Testis (tissue), 2 donors: ENCODE measurements at regions not wholly inside any gene's neighbourhood (a gene's known extent, or its start where the extent isn't known, plus 50 kb on each side); places are given as distances from the start of the nearest gene placed in this dataset.

Experiments
- DNase-seq: peaks from one replicate; pipeline ENCODE4 v3.0.0-alpha.2; 2019
- H3K27ac ChIP-seq, 2 donors: fragments of 200-600 bp; sonication (generic); one replicate each; pipeline ENCODE4 v1.5.1; 2019
- H3K27me3 ChIP-seq: fragments of 200-600 bp; sonication (generic); one replicate; pipeline ENCODE4 v1.5.1; 2019
- H3K36me3 ChIP-seq: fragments of 200-600 bp; sonication (generic); one replicate; pipeline ENCODE4 v1.5.1; 2017; ENCODE audit warnings: low read depth; ENCODE audit errors: missing control alignments
- H3K4me1 ChIP-seq: fragments of 200-600 bp; sonication (generic); one replicate; pipeline ENCODE4 v1.5.1; 2019
- H3K4me3 ChIP-seq, 2 donors: fragments of 200-600 bp; sonication (generic); one replicate each; pipeline ENCODE4 v1.5.1; 2017 to 2019
- H3K9me3 ChIP-seq: fragments of 200-600 bp; sonication (generic); one replicate; pipeline ENCODE4 v1.5.1; 2017
- POLR2A ChIP-seq: fragments of 450-650 bp; IDR thresholded peaks from one replicate; pipeline ENCODE4 v1.6.1; 2017; ENCODE audit warnings: antibody characterized with exemption, mild to moderate bottlenecking, moderate library complexity
- WGBS, 2 donors: methylation state at CpG; one replicate each; pipeline ENCODE4 v1.1.5; 2018; 5-methylcytosine and 5-hydroxymethylcytosine counted together
- intact Hi-C: fragments of 100-400 bp; cut with DNase I; formaldehyde crosslinking; loops from one replicate; pipeline ENCODE4 v1.15.1; 2023; ENCODE audit warnings: low total_unique reads
- TF ChIP-seq, protein P1 (sequence below), 3 experiments: fragments of 450-650 bp in 2 of 3; fragments of 200-600 bp in 1 of 3; sonication (generic) in 1 of 3; IDR thresholded peaks; one replicate each; pipeline ENCODE4 v1.5.1; 2016 to 2019; ENCODE audit warnings: antibody characterized with exemption in 3 of 3, mild to moderate bottlenecking in 2 of 3, moderate library complexity in 1 of 3

DNA sequence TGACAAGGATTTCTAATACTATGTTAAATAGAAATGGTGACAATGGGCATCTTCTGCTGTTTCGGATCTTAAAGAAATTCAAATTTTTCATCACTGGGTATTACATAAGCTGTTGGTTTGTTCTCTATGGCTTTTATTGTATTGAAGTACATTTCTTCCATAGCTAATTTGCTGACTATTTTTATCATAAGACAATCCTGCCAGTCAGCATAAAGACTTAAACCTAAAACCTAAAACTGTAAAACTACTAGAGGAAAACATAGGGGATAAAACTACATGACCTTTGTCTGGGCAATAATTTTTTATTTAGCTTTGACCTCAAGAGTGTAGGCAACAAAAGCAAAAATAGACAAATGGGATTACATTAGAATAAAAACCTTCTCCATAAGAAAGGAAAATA lies 1017.4 kb downstream of the SI start:
- no peak for TF ChIP-seq POLR2A
- TF ChIP-seq, protein P1, sequence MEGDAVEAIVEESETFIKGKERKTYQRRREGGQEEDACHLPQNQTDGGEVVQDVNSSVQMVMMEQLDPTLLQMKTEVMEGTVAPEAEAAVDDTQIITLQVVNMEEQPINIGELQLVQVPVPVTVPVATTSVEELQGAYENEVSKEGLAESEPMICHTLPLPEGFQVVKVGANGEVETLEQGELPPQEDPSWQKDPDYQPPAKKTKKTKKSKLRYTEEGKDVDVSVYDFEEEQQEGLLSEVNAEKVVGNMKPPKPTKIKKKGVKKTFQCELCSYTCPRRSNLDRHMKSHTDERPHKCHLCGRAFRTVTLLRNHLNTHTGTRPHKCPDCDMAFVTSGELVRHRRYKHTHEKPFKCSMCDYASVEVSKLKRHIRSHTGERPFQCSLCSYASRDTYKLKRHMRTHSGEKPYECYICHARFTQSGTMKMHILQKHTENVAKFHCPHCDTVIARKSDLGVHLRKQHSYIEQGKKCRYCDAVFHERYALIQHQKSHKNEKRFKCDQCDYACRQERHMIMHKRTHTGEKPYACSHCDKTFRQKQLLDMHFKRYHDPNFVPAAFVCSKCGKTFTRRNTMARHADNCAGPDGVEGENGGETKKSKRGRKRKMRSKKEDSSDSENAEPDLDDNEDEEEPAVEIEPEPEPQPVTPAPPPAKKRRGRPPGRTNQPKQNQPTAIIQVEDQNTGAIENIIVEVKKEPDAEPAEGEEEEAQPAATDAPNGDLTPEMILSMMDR (IDR thresholded peaks at IDR 0.05): no peak
- Histone ChIP-seq H3K4me1 (no peaks in the 10 kb centered on the region), H3K9me3 (no peaks in the 10 kb centered on the region), H3K27ac (no peak overlapping the region), H3K27me3 (no peaks in the 10 kb centered on the region), H3K36me3 (no peaks in the 10 kb centered on the region), H3K4me3 (no peak overlapping the region)
- intact Hi-C loops: no loop called here
- DNase-seq: no peak
- WGBS, 2 donors: 92 to 94% methylated on average over 1 of the region's 1 CpG

DNA sequence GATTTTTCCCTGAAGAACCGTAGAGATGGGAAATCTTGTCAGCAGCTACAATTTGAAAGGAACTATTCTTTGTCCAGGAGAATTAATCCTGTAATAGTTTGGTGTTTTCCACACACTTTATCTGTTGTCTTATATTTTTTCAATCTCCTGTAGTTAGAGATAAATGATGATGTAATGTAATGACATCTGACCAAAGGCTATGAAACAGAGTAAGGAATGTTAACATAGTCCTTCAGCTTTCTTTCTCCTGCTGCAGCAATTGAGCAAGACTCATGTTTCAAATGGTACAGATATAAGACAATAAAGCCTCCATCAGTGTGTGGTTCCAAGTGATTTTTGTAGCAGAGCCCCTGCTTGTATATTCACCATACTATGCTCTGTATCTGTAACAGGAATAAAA lies 1028.4 kb downstream of the SI start:
- Histone ChIP-seq H3K27ac (no peak overlapping the region), H3K4me1 (no peaks in the 10 kb centered on the region), H3K9me3 (no peaks in the 10 kb centered on the region), H3K4me3 (no peak overlapping the region), H3K36me3 (no peaks in the 10 kb centered on the region), H3K27me3 (no peaks in the 10 kb centered on the region)
- intact Hi-C loops: no loop called here
- TF ChIP-seq, protein P1 (IDR thresholded peaks at IDR 0.05): no peak
- TF ChIP-seq POLR2A: no peak
- 81 to 85% methylated on average over 1 of the region's 1 CpG for WGBS, 2 donors
- no peak for DNase-seq

DNA sequence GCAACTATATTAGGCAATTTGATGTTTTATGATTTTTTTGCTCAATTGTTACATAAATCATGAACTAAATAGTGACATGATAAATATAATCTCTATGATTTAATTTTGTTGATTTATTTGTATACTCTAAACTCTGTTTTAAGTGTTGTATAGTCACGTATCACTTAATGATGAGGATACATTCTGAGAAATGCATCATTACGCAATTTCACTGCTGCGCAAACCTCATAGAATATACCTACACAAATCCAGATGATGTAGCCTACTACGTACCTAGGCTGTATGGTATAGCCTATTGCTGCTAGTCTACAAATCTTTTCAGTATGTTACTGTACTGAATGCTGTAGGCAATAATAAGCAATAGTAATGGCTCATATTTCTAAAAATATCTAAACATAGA lies 1029.8 kb downstream of the SI start:
- no peak for TF ChIP-seq POLR2A
- TF ChIP-seq, protein P1 (IDR thresholded peaks at IDR 0.05): no peak
- intact Hi-C loops: no loop called here
- no peak for DNase-seq
- H3K27me3 ChIP-seq: no peaks in the 10 kb centered on the region
- H3K4me1 ChIP-seq: no peaks in the 10 kb centered on the region
- no peaks in the 10 kb centered on the region for H3K36me3 ChIP-seq
- H3K4me3 ChIP-seq: no peak overlapping the region
- 92 to 94% methylated on average over 4 of the region's 4 CpGs for WGBS, 2 donors
- no peaks in the 10 kb centered on the region for H3K9me3 ChIP-seq
- H3K27ac ChIP-seq: no peak overlapping the region

DNA sequence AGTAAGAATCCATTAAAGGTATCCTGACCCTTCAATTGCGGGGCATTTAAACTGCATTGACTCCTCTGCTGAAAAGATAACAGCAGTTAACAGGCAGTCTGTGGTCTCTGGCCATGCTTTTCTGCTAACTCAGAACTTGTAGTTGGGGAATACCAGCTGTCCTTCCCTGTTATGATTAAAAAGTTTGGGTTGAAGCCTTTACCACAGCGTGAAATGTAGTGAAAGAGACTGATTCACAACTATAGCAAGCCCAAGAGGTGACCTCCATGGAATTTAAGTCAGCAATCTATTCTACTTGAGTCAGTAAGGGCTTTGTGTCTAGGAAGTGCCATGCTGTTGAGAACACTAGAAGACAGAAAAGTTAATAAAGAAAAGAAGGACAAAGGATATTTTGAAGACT lies 1037.3 kb downstream of the SI start:
- DNase-seq: no peak
- whole genome bisulfite sequencing, 2 donors: 69 to 75% methylated on average over 2 of the region's 2 CpGs
- intact Hi-C loops: no loop called here
- Histone ChIP-seq H3K4me3 (no peak overlapping the region), H3K27ac (no peak overlapping the region), H3K9me3 (no peaks in the 10 kb centered on the region), H3K4me1 (no peaks in the 10 kb centered on the region), H3K36me3 (no peaks in the 10 kb centered on the region), H3K27me3 (no peaks in the 10 kb centered on the region)
- TF ChIP-seq, protein P1 (IDR thresholded peaks at IDR 0.05): no peak
- no peak for TF ChIP-seq POLR2A

DNA sequence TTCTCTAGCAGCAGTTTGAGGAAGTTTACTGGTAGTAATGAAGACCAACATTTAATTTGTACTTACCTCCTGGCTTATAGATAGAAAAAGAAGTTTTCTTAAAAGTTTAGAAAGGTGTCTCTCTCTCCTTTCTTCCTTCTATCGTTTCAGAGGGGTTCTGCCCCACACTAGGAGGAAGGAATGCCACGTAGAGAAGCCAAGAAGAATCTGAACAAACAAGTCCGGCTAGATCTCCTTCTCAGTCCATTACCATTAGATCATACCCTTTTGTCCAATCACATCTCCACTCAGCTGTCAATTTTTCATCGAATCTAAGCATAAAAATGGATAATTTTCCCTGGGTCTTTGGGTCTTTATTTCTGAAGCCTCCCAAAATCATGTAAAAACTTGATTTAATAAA lies 1048.1 kb downstream of the SI start:
- Histone ChIP-seq H3K27me3 (no peaks in the 10 kb centered on the region), H3K4me3 (no peak overlapping the region), H3K4me1 (no peaks in the 10 kb centered on the region), H3K9me3 (no peaks in the 10 kb centered on the region), H3K36me3 (no peaks in the 10 kb centered on the region), H3K27ac (no peak overlapping the region)
- no peak for DNase-seq
- 78 to 83% methylated on average over 4 of the region's 4 CpGs for WGBS, 2 donors
- intact Hi-C loops: no loop called here
- TF ChIP-seq, protein P1 (IDR thresholded peaks at IDR 0.05): no peak
- TF ChIP-seq POLR2A: no peak
